ENCODE measurements at regions not wholly inside any gene's neighbourhood (a gene's known extent, or its start where the extent isn't known, plus 50 kb on each side); places are given as distances from the start of the nearest gene placed in this dataset.

GRCh38 chr11:103676413-103676812, 360.0 kb upstream of the DDI1 start:
- no peak for TF ChIP-seq CTCF (IDR thresholded peaks at IDR 0.05)
- no peak for TF ChIP-seq POLR2AphosphoS5 (IDR thresholded peaks at IDR 0.05)
- no peak for TF ChIP-seq EP300 (IDR thresholded peaks at IDR 0.05)
- TF ChIP-seq POLR2A (IDR thresholded peaks at IDR 0.05): no peak

Measured in stomach (tissue), 4 donors.